Neural cell (in vitro differentiated cells): ENCODE measurements at regions not wholly inside any gene's neighbourhood (a gene's known extent, or its start where the extent isn't known, plus 50 kb on each side); places are given as distances from the start of the nearest gene placed in this dataset.

Source experiments
- H2AFZ ChIP-seq: fragments of 200-600, 300-800 bp; sonication (generic), shearing (Covaris generic); 2 replicates; pipeline ENCODE4 v1.6.0; 2014; ENCODE audit warnings: low read depth, mild to moderate bottlenecking, antibody characterized with exemption, low read length, moderate library complexity
- H3F3A ChIP-seq: fragments of 200-600 bp; shearing (Covaris generic); 2 replicates; pipeline ENCODE4 v1.6.1; 2016; ENCODE audit warnings: mild to moderate bottlenecking, moderate library complexity, mixed read lengths, antibody characterized with exemption, low read length; ENCODE audit not compliant: insufficient read depth, poor library complexity, severe bottlenecking
- H3K27ac ChIP-seq: fragments of 200-600, 300-800 bp; sonication (generic), shearing (Covaris generic); 2 replicates; pipeline ENCODE4 v1.5.1; 2014; ENCODE audit warnings: mild to moderate bottlenecking, low read length, moderate library complexity
- H3K27me3 ChIP-seq: fragments of 300-800, 200-600 bp; sonication (generic), shearing (Covaris generic); 2 replicates; pipeline ENCODE4 v1.6.0; 2014; ENCODE audit warnings: mild to moderate bottlenecking, low read depth, low read length, moderate library complexity; ENCODE audit not compliant: insufficient read depth
- H3K36me3 ChIP-seq: fragments of 300-800, 200-600 bp; sonication (generic), shearing (Covaris generic); 2 replicates; pipeline ENCODE4 v1.5.1; 2014; ENCODE audit warnings: mild to moderate bottlenecking, antibody characterized with exemption, low read length, moderate library complexity; ENCODE audit not compliant: insufficient read depth
- H3K4me2 ChIP-seq: fragments of 300-800, 200-600 bp; sonication (generic), shearing (Covaris generic); 2 replicates; pipeline ENCODE4 v1.6.0; 2014; ENCODE audit warnings: mild to moderate bottlenecking, low read length
- H3K4me3 ChIP-seq: fragments of 300-800, 200-600 bp; sonication (generic), shearing (Covaris generic); 2 replicates; pipeline ENCODE4 v1.5.1; 2014; ENCODE audit warnings: mild to moderate bottlenecking, low read length, moderate library complexity
- H3K79me2 ChIP-seq: fragments of 200-600 bp; shearing (Covaris generic); replicated peaks from 2 replicates; pipeline ENCODE4 v1.6.0; 2014; ENCODE audit warnings: mild to moderate bottlenecking, low read length, moderate library complexity; ENCODE audit not compliant: insufficient read depth
- H3K9ac ChIP-seq: fragments of 300-800, 200-600 bp; sonication (generic), shearing (Covaris generic); 2 replicates; pipeline ENCODE4 v1.6.1; 2016; ENCODE audit warnings: mild to moderate bottlenecking, low read length, mixed read lengths
- H3K9me2 ChIP-seq: fragments of 200-600 bp; shearing (Covaris generic); 2 replicates; pipeline ENCODE4 v1.6.1; 2016; ENCODE audit warnings: mild to moderate bottlenecking, low read length, mixed read lengths; ENCODE audit not compliant: insufficient read depth
- H3K9me3 ChIP-seq: fragments of 200-600, 300-800 bp; sonication (generic), shearing (Covaris generic); 2 replicates; pipeline ENCODE4 v1.6.1; 2016; ENCODE audit warnings: mild to moderate bottlenecking, mixed run types, low read length, moderate library complexity, mixed read lengths
- H4K20me1 ChIP-seq: fragments of 200-600 bp; shearing (Covaris generic); 2 replicates; pipeline ENCODE4 v1.6.1; 2016; ENCODE audit warnings: mild to moderate bottlenecking, mixed run types; ENCODE audit not compliant: insufficient read depth
- EP300 ChIP-seq: fragments of 450-650 bp; conservative IDR thresholded peaks from 2 replicates; pipeline ENCODE4 v1.6.1; 2014; ENCODE audit warnings: antibody characterized with exemption, mild to moderate bottlenecking, moderate library complexity; ENCODE audit not compliant: poor library complexity, severe bottlenecking
- EZH2 ChIP-seq: fragments of 200-600, 300-800 bp; shearing (Covaris generic), sonication (generic); IDR thresholded peaks from 2 replicates; pipeline ENCODE4 v1.6.1; 2014; ENCODE audit warnings: antibody characterized with exemption, low read length, borderline replicate concordance, mild to moderate bottlenecking; ENCODE audit not compliant: insufficient read depth, poor library complexity, severe bottlenecking
- MXI1 ChIP-seq: fragments of 450-650 bp; conservative IDR thresholded peaks from 2 replicates; pipeline ENCODE4 v1.6.1; 2014; ENCODE audit warnings: antibody characterized with exemption, mild to moderate bottlenecking; ENCODE audit not compliant: poor library complexity, severe bottlenecking
- POLR2AphosphoS5 ChIP-seq: IDR thresholded peaks from 2 replicates; pipeline ENCODE4 v1.6.1; 2012
- RAD21 ChIP-seq: fragments of 450-650 bp; conservative IDR thresholded peaks from 2 replicates; pipeline ENCODE4 v1.6.1; 2014; ENCODE audit warnings: antibody characterized with exemption, mild to moderate bottlenecking, moderate library complexity
- SMC3 ChIP-seq: fragments of 450-650 bp; conservative IDR thresholded peaks from 2 replicates; pipeline ENCODE4 v1.6.1; 2014; ENCODE audit warnings: antibody characterized with exemption, mild to moderate bottlenecking, moderate library complexity; ENCODE audit not compliant: poor library complexity
- TAF1 ChIP-seq: IDR thresholded peaks from 2 replicates; pipeline ENCODE4 v1.6.1; 2012; ENCODE audit warnings: low read depth
- TF ChIP-seq, protein P1 (sequence below): fragments of 450-650 bp; IDR thresholded peaks from 2 replicates; pipeline ENCODE4 v1.5.1; 2014; ENCODE audit warnings: antibody characterized with exemption, mild to moderate bottlenecking, moderate library complexity; ENCODE audit not compliant: poor library complexity, severe bottlenecking
- TF ChIP-seq, protein P2 (sequence below): IDR thresholded peaks from 2 replicates; pipeline ENCODE4 v1.6.1; 2012; ENCODE audit warnings: borderline replicate concordance

DNA sequence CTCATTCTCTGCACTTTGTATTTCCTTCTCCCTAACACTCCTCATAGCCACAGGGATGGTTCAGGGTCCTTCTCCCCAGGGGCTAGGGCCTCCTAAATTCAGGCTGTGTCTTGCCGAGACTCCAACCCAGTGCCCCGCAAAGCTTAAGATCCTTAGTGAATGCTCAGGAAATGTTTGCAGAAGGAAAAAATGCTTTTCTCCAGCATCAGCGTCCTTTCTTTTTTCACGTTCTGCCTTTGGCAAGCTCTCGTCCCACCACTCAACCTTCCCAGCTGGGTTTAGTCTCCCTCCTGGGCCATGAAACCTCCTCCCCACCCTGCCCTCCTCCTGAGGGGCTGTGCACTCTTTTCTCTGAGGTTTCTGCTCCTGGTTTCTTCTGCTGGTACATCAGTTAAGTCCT lies 503.8 kb upstream of the B3GAT1 start:
- Histone ChIP-seq H2AFZ (no peak overlapping the region), H3K36me3 (no peaks in the 10 kb centered on the region), H3K4me2 (no peak overlapping the region), H4K20me1 (no peaks in the 10 kb centered on the region), H3K9me3 (no peaks in the 10 kb centered on the region), H3K9me2 (no peaks in the 10 kb centered on the region), H3F3A (no peaks in the 10 kb centered on the region), H3K9ac (no peak overlapping the region), H3K27me3 (peaks cover 3% of the 10 kb centered on the region), H3K4me3 (no peak overlapping the region), H3K79me2 (no peaks in the 10 kb centered on the region), H3K27ac (no peak overlapping the region)
- TF ChIP-seq EZH2, result no peak
- no peak for TF ChIP-seq EP300
- no peak for TF ChIP-seq SMC3
- TF ChIP-seq, protein P1, sequence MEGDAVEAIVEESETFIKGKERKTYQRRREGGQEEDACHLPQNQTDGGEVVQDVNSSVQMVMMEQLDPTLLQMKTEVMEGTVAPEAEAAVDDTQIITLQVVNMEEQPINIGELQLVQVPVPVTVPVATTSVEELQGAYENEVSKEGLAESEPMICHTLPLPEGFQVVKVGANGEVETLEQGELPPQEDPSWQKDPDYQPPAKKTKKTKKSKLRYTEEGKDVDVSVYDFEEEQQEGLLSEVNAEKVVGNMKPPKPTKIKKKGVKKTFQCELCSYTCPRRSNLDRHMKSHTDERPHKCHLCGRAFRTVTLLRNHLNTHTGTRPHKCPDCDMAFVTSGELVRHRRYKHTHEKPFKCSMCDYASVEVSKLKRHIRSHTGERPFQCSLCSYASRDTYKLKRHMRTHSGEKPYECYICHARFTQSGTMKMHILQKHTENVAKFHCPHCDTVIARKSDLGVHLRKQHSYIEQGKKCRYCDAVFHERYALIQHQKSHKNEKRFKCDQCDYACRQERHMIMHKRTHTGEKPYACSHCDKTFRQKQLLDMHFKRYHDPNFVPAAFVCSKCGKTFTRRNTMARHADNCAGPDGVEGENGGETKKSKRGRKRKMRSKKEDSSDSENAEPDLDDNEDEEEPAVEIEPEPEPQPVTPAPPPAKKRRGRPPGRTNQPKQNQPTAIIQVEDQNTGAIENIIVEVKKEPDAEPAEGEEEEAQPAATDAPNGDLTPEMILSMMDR, result no peak
- TF ChIP-seq MXI1, result no peak
- no peak for TF ChIP-seq TAF1
- no peak for TF ChIP-seq RAD21
- TF ChIP-seq, protein P2, sequence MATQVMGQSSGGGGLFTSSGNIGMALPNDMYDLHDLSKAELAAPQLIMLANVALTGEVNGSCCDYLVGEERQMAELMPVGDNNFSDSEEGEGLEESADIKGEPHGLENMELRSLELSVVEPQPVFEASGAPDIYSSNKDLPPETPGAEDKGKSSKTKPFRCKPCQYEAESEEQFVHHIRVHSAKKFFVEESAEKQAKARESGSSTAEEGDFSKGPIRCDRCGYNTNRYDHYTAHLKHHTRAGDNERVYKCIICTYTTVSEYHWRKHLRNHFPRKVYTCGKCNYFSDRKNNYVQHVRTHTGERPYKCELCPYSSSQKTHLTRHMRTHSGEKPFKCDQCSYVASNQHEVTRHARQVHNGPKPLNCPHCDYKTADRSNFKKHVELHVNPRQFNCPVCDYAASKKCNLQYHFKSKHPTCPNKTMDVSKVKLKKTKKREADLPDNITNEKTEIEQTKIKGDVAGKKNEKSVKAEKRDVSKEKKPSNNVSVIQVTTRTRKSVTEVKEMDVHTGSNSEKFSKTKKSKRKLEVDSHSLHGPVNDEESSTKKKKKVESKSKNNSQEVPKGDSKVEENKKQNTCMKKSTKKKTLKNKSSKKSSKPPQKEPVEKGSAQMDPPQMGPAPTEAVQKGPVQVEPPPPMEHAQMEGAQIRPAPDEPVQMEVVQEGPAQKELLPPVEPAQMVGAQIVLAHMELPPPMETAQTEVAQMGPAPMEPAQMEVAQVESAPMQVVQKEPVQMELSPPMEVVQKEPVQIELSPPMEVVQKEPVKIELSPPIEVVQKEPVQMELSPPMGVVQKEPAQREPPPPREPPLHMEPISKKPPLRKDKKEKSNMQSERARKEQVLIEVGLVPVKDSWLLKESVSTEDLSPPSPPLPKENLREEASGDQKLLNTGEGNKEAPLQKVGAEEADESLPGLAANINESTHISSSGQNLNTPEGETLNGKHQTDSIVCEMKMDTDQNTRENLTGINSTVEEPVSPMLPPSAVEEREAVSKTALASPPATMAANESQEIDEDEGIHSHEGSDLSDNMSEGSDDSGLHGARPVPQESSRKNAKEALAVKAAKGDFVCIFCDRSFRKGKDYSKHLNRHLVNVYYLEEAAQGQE, result no peak
- TF ChIP-seq POLR2AphosphoS5, result no peak

DNA sequence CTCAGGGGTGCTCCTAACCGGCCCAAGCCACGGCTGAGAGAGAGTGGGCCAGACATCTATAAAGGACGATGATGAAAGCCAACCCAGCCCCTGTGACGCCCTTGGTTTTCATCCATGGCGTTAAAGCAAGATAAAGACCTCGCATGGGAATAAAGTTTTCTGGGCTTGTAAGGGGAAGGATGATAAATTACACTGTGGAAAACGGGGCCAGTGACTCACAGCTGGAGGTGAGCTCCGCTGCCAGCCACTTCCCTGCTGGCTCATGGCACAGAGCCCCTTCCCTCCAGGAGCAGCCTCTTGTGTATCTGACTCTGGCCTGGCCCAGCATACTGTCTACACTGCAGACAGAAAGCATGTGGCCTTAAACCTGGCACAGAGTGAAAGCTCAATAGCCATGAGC lies 503.2 kb upstream of the B3GAT1 start:
- H3K79me2 ChIP-seq, result no peaks in the 10 kb centered on the region
- H3K27me3 ChIP-seq, result peaks cover 3% of the 10 kb centered on the region

More for the DNA sequence above, 503.2 kb upstream of the B3GAT1 start:
- Histone ChIP-seq H3K27ac (no peak overlapping the region), H4K20me1 (no peaks in the 10 kb centered on the region), H3K4me2 (no peak overlapping the region), H3K9me3 (no peaks in the 10 kb centered on the region), H3K4me3 (no peak overlapping the region), H3F3A (no peaks in the 10 kb centered on the region), H2AFZ (no peak overlapping the region), H3K9me2 (no peaks in the 10 kb centered on the region), H3K9ac (no peak overlapping the region), H3K36me3 (no peaks in the 10 kb centered on the region)
- TF ChIP-seq, protein P1, result no peak
- TF ChIP-seq RAD21, result no peak
- no peak for TF ChIP-seq MXI1
